B cell (primary cell): ENCODE measurements at regions not wholly inside any gene's neighbourhood (a gene's known extent, or its start where the extent isn't known, plus 50 kb on each side); places are given as distances from the start of the nearest gene placed in this dataset.

Experiments used
- CTCF ChIP-seq: fragments of 200-600 bp; IDR thresholded peaks from one replicate; pipeline ENCODE4 v1.8.0; 2022; ENCODE audit warnings: antibody characterized with exemption, mild to moderate bottlenecking
- EZH2 ChIP-seq: IDR thresholded peaks from 2 replicates; pipeline ENCODE4 v1.6.1; 2012; ENCODE audit warnings: borderline replicate concordance, low read depth, mild to moderate bottlenecking, moderate library complexity, low read length; ENCODE audit not compliant: insufficient read depth, poor library complexity, severe bottlenecking

- no peak for TF ChIP-seq CTCF
- TF ChIP-seq EZH2, result no peak
Measured at GRCh38 chr20:9955646-9956045, 79.1 kb upstream of the ANKEF1 start.
